NT2/D1 (cell line): ENCODE measurements at regions not wholly inside any gene's neighbourhood (a gene's known extent, or its start where the extent isn't known, plus 50 kb on each side); places are given as distances from the start of the nearest gene placed in this dataset.

Source experiments
- DNase-seq: peaks from one replicate; pipeline ENCODE4 v3.0.0-alpha.2; 2011; ENCODE audit warnings: low read depth, low spot score
- H3K27me3 ChIP-seq: 2 replicates; pipeline ENCODE4 v1.6.0; 2011; ENCODE audit warnings: mild to moderate bottlenecking; ENCODE audit not compliant: insufficient read length, insufficient read depth
- H3K36me3 ChIP-seq: 2 replicates; pipeline ENCODE4 v1.6.1; 2011; ENCODE audit warnings: mild to moderate bottlenecking, low read length, mixed read lengths; ENCODE audit not compliant: insufficient read depth, insufficient read length
- H3K4me1 ChIP-seq: 2 replicates; pipeline ENCODE4 v1.5.1; 2011; ENCODE audit not compliant: insufficient read depth, insufficient read length
- H3K4me3 ChIP-seq: 2 replicates; pipeline ENCODE4 v1.5.1; 2011; ENCODE audit warnings: low read depth; ENCODE audit not compliant: insufficient read length
- H3K9ac ChIP-seq: 2 replicates; pipeline ENCODE4 v1.6.0; 2011; ENCODE audit warnings: low read depth; ENCODE audit not compliant: insufficient read length
- H3K9me3 ChIP-seq: 2 replicates; pipeline ENCODE4 v1.5.1; 2011; ENCODE audit warnings: mild to moderate bottlenecking, low read length; ENCODE audit not compliant: insufficient read depth
- SUZ12 ChIP-seq: IDR thresholded peaks from 2 replicates; pipeline ENCODE4 v1.6.1; 2011; ENCODE audit not compliant: insufficient read length, insufficient read depth; ENCODE audit errors: extremely low read depth
- YY1 ChIP-seq: IDR thresholded peaks from 2 replicates; pipeline ENCODE4 v1.6.1; 2011; ENCODE audit not compliant: insufficient read length, insufficient read depth
- ZNF274 ChIP-seq: IDR thresholded peaks from 2 replicates; pipeline ENCODE4 v1.6.1; 2011; ENCODE audit warnings: mild to moderate bottlenecking, low read depth, low read length

GRCh38 chr6:164418262-164418588 lies 891.2 kb downstream of the C6orf118 start:
- H3K4me1 ChIP-seq = no peaks in the 10 kb centered on the region
- no peak for DNase-seq
- H3K4me3 ChIP-seq = no peak overlapping the region
- H3K36me3 ChIP-seq = no peaks in the 10 kb centered on the region
- TF ChIP-seq YY1 (no peak), ZNF274 (no peak), SUZ12 (no peak)
- no peak overlapping the region for H3K9ac ChIP-seq
- H3K9me3 ChIP-seq = peaks cover 14% of the 10 kb centered on the region; the same call in 1 of the 2 replicates
- H3K27me3 ChIP-seq = no peaks in the 10 kb centered on the region

DNA sequence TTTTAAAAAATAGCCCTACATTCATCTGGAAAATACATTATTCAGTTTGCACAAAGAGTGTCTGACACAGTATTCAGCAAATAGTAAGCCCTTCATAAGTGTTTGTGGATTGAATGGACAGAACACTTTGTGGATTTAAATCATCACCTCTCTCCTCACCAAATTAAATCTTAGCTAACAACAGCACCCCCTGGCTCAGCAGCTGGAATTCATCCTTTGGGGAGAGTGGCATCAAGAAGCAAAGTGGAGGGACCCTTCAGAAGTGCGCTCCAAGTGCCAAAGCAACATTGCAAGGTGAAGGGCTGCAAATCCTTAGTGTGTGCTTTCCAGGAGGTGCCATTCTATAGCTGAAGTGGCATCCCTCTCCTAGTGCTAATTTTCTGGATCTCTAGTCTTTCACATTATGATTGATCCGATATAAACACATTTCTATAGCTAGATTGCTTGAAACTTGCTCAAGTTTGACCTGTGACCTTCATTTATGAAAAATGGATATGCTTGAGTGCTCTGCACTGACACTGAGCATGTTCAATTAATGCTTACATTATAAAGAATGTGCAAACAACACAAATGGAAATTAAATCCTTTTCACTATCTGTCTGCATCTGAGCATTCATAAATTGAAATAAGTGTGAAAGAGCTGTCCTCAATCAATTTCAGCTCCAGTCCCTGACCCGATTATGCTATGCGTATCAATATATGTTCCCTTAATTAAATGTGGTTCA lies 891.7 kb downstream of the C6orf118 start:
- no peak for DNase-seq
- Histone ChIP-seq H3K4me3 (no peak overlapping the region), H3K9me3 (peaks cover 11% of the 10 kb centered on the region; the same call in 1 of the 2 replicates), H3K9ac (no peak overlapping the region), H3K4me1 (no peaks in the 10 kb centered on the region), H3K36me3 (no peaks in the 10 kb centered on the region), H3K27me3 (no peaks in the 10 kb centered on the region)
- TF ChIP-seq ZNF274 (no peak), SUZ12 (no peak), YY1 (no peak)

GRCh38 chr6:164415832-164416563 lies 893.4 kb downstream of the C6orf118 start:
- no peaks in the 10 kb centered on the region for H3K4me1 ChIP-seq
- no peaks in the 10 kb centered on the region for H3K9me3 ChIP-seq
- TF ChIP-seq ZNF274 (no peak), YY1 (no peak)
- no peak overlapping the region for H3K9ac ChIP-seq
- no peaks in the 10 kb centered on the region for H3K36me3 ChIP-seq
- H3K4me3 ChIP-seq = no peak overlapping the region
- H3K27me3 ChIP-seq = no peaks in the 10 kb centered on the region
- no peak for DNase-seq

GRCh38 chr6:164414695-164415094 lies 894.7 kb downstream of the C6orf118 start:
- DNase-seq = no peak
- H3K4me1 ChIP-seq = no peaks in the 10 kb centered on the region
- no peaks in the 10 kb centered on the region for H3K9me3 ChIP-seq
- TF ChIP-seq SUZ12 (no peak), ZNF274 (no peak), YY1 (no peak)
- no peak overlapping the region for H3K4me3 ChIP-seq
- no peaks in the 10 kb centered on the region for H3K36me3 ChIP-seq
- no peak overlapping the region for H3K9ac ChIP-seq
- no peaks in the 10 kb centered on the region for H3K27me3 ChIP-seq

- Histone ChIP-seq H3K4me3 (no peak overlapping the region), H3K4me1 (no peaks in the 10 kb centered on the region), H3K27me3 (no peaks in the 10 kb centered on the region), H3K36me3 (no peaks in the 10 kb centered on the region), H3K9me3 (no peaks in the 10 kb centered on the region), H3K9ac (no peak overlapping the region)
- no peak for DNase-seq
- TF ChIP-seq SUZ12 (no peak), ZNF274 (no peak), YY1 (no peak)
Measured at GRCh38 chr6:164412566-164412965, 896.8 kb downstream of the C6orf118 start.

DNA sequence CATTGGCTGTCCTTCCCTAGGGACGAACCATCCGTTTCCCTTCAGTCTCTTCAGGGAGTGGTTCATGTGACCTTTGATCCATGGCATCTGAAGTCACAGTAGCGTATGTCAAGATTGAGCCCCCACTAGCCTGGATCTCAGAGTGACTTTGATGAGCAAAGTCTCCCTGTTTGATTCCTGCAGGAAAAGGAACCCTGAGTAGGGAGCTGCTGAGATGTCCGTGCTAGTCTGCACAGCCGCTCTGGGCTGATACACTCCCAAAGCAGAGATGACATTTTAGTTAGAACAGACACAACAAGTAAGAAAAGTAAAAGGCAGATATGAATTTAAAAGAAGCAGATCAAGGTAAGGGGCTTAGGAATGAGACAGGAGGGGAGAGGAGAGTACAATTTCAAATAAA lies 899.4 kb downstream of the C6orf118 start:
- Histone ChIP-seq H3K36me3 (no peaks in the 10 kb centered on the region), H3K27me3 (no peaks in the 10 kb centered on the region), H3K4me1 (no peaks in the 10 kb centered on the region), H3K9ac (no peak overlapping the region), H3K9me3 (no peaks in the 10 kb centered on the region), H3K4me3 (no peak overlapping the region)
- TF ChIP-seq YY1 = no peak
- TF ChIP-seq SUZ12 = no peak
- no peak for TF ChIP-seq ZNF274
- no peak for DNase-seq

GRCh38 chr6:164409309-164410009 lies 899.9 kb downstream of the C6orf118 start:
- no peaks in the 10 kb centered on the region for H3K9me3 ChIP-seq
- no peak overlapping the region for H3K9ac ChIP-seq
- no peak overlapping the region for H3K4me3 ChIP-seq
- no peaks in the 10 kb centered on the region for H3K27me3 ChIP-seq
- no peak for DNase-seq
- no peaks in the 10 kb centered on the region for H3K4me1 ChIP-seq
- H3K36me3 ChIP-seq = no peaks in the 10 kb centered on the region
- TF ChIP-seq SUZ12 = no peak
